HUES64 (cell line): ENCODE measurements at regions not wholly inside any gene's neighbourhood (a gene's known extent, or its start where the extent isn't known, plus 50 kb on each side); places are given as distances from the start of the nearest gene placed in this dataset.
"Not testable (repeated sequence)": the region's sequence is repeated elsewhere in the genome, so short reads cannot be mapped to it uniquely, and the experiment has no call there.

Experiments
- H3K27ac ChIP-seq: 2 replicates; pipeline ENCODE4 v1.7.0; 2013; ENCODE audit warnings: low read depth, low read length, inconsistent platforms
- H3K27me3 ChIP-seq: 2 replicates; pipeline ENCODE4 v1.6.1; 2013; ENCODE audit warnings: mild to moderate bottlenecking, low read length; ENCODE audit not compliant: insufficient read depth
- H3K36me3 ChIP-seq: 2 replicates; pipeline ENCODE4 v1.6.1; 2013; ENCODE audit warnings: mild to moderate bottlenecking, low read length; ENCODE audit not compliant: insufficient read depth
- H3K4me1 ChIP-seq: 2 replicates; pipeline ENCODE4 v1.6.1; 2013; ENCODE audit warnings: mild to moderate bottlenecking, low read length, moderate library complexity; ENCODE audit not compliant: insufficient read depth
- H3K4me3 ChIP-seq: 2 replicates; pipeline ENCODE4 v1.5.1; 2013; ENCODE audit warnings: mild to moderate bottlenecking, low read length, moderate library complexity
- H3K9ac ChIP-seq: 2 replicates; pipeline ENCODE4 v1.6.1; 2013; ENCODE audit warnings: mild to moderate bottlenecking, low read depth, low read length
- H3K9me3 ChIP-seq: 2 replicates; pipeline ENCODE4 v1.6.1; 2013; ENCODE audit warnings: low read depth, low read length; ENCODE audit not compliant: insufficient read depth
- WGBS: fragments of 150-250, 120-280 bp; methylation state at CpG from one replicate; pipeline ENCODE4 v1.1.7; 2013; ENCODE audit warnings: missing lambda C conversion rate; 5-methylcytosine and 5-hydroxymethylcytosine counted together

DNA sequence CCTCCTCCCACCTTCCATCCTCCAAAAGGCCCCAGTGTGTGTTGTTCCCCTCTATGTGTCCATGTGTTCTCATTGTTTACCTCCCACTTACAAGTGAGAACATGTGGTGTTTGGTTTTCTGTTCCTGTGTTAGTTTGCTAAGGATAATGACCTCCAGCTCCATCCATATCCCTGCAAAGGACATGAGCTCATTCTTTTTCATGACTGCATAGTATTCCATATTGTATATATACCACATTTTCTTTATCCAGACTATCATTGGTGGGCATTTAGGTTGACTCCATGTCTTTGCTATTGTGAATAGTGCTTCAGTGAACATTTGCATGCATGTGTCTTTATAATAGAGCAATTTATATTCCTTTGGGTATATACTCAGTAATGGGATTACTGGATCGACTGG is 333.0 kb downstream of the BTBD3 start:
- H3K36me3 ChIP-seq, H3K9me3 ChIP-seq, H3K27ac ChIP-seq, H3K9ac ChIP-seq, H3K27me3 ChIP-seq, H3K4me3 ChIP-seq: not testable (repeated sequence)
- H3K4me1 ChIP-seq = peaks cover 14% of the 10 kb centered on the region; the same call in 1 of the 2 replicates
- WGBS = 100% methylated on average over 1 of the region's 1 CpG

DNA sequence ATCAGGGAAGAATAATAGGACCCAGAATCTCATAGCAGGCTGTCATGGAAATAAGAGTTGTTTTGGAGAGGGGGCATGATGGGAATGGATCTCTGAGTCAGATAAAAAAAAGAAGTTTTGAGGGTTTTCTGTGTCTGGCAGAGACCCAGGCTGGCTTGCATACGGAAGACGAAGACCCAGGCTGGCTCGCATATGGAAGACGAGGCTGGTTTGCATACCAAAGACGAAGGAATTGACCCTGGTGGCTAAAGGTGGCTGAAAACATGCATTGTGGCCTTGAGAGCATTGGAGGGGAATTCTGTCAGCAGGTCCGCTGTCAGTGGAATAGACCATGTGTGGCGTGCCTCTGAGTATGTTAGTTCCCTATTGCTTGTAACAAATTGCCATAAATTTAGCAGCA is 335.1 kb downstream of the BTBD3 start:
- Histone ChIP-seq H3K27ac (no peak overlapping the region), H3K36me3 (no peaks in the 10 kb centered on the region), H3K9me3 (no peaks in the 10 kb centered on the region), H3K27me3 (no peaks in the 10 kb centered on the region), H3K9ac (no peak overlapping the region), H3K4me3 (no peak overlapping the region), H3K4me1 (peaks cover 9% of the 10 kb centered on the region; the same call in 1 of the 2 replicates)
- 18% methylated on average over 6 of the region's 7 CpGs for whole genome bisulfite sequencing

DNA sequence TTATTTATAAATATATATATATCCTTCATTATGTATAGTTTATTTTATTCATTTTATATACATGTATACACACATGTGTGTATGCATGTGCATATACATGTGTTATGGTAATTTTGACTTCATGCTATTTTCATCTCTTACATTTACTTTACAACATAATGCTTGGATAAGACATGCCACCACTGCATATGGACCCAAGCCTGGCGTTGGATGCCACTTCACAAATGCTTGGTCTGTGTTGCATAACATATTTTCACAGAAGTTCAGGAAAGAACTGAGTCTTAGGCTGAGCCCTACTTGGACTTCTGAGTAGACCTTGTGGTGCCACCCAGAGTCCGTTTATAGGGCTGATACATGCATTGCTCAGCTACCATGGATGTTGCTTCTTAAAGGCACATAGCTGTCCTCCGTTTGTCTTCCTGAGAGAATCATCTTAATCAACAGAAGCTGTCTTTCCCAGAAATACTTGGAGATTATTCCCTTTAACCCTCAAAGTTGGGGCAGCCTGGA is 337.8 kb downstream of the BTBD3 start:
- H3K36me3 ChIP-seq = no peaks in the 10 kb centered on the region
- no peak overlapping the region for H3K4me3 ChIP-seq
- no peaks in the 10 kb centered on the region for H3K9me3 ChIP-seq
- 94% methylated on average over 3 of the region's 3 CpGs for WGBS
- H3K27ac ChIP-seq = no peak overlapping the region
- H3K9ac ChIP-seq = no peak overlapping the region
- peaks cover 9% of the 10 kb centered on the region; the same call in 1 of the 2 replicates for H3K4me1 ChIP-seq
- no peaks in the 10 kb centered on the region for H3K27me3 ChIP-seq

DNA sequence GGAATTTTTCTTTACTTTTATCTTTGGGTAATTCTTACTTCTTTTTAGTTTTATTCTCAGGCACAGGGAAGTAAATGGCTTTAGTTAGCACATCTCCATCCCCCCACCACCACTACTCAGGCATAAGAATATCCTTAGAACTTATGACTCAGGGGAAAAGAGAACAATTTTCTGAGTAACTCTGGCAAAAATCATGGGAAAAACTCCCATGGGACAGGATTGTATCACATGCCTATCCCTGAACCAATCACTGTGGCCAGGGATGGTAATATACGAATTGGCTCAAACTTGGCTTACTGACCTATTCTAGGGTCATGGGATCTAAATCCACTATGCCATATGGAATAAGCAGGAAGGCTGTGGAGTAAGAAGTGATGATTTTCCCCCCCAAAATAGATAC is 339.1 kb downstream of the BTBD3 start:
- Histone ChIP-seq H3K9me3 (no peaks in the 10 kb centered on the region), H3K36me3 (no peaks in the 10 kb centered on the region), H3K4me3 (no peak overlapping the region), H3K4me1 (peaks cover 9% of the 10 kb centered on the region; the same call in 1 of the 2 replicates), H3K9ac (no peak overlapping the region), H3K27ac (no peak overlapping the region), H3K27me3 (no peaks in the 10 kb centered on the region)
- WGBS = 100% methylated on average over 1 of the region's 1 CpG

DNA sequence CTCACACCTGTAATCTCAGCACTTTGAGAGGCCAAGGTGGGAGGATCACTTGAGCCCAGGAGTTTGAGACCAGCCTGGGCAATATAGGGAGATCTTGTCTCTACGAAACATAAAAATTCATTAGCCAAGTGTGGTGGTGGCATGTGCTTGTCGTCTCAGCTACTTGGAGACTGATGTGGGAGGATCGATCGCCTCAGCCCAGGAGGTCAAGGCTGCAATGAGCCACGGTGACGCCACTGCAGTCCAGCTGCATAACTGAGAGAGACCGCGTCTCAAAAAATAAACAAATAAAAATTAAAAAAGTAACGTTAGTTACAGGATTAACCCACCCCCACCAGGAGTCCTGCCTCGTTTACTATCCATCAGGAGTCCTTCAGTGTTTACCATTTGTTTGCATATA is 345.1 kb downstream of the BTBD3 start:
- H3K9ac ChIP-seq = no peak overlapping the region
- no peak overlapping the region for H3K4me3 ChIP-seq
- no peaks in the 10 kb centered on the region for H3K9me3 ChIP-seq
- WGBS = 93% methylated on average over 10 of the region's 10 CpGs
- no peaks in the 10 kb centered on the region for H3K27me3 ChIP-seq
- H3K27ac ChIP-seq = no peak overlapping the region
- no peaks in the 10 kb centered on the region for H3K4me1 ChIP-seq
- H3K36me3 ChIP-seq = no peaks in the 10 kb centered on the region

DNA sequence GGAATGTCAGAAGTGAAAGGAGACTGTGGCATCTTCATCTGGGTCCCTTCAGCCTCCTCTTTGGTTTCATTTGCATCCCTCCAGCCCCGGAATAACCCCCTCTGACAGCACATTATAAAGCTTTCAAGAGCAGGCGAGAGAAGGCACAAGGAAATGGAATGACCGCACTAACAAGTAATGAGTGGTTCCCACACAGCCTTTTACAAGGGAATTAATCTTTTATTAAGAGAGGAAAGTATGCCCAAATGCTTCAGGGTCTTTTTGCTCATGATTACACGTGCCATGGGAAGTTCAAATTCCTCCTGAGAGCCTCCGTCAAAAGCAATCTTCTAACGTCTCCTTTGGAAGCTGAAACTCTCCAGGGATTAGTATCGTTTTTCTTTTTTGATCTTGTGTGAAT is 347.0 kb downstream of the BTBD3 start:
- Histone ChIP-seq H3K4me1 (no peaks in the 10 kb centered on the region), H3K27me3 (no peaks in the 10 kb centered on the region), H3K4me3 (no peak overlapping the region), H3K36me3 (no peaks in the 10 kb centered on the region), H3K9me3 (no peaks in the 10 kb centered on the region), H3K27ac (no peak overlapping the region), H3K9ac (no peak overlapping the region)
- WGBS = 94% methylated on average over 7 of the region's 7 CpGs

DNA sequence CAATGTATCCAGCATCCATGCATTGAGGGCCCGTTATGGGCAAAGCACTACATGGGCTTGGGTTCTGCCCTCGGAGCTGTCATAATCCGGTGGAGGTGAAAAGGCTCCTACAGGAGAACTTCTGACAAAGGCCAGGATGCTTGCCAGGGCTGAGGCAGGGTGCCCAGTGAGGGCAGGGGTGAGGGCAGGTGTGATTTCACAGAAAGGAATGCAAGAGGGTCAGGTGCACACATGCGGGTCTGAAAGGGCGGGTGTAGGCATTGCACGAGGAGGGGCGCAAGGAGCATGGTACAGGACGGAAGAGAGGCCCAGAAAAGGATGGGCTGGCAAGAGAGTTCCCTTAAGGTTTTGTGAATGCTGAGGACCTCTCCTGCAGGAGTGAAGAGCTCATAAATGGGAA is 348.0 kb downstream of the BTBD3 start:
- Histone ChIP-seq H3K36me3 (no peaks in the 10 kb centered on the region), H3K27me3 (no peaks in the 10 kb centered on the region), H3K27ac (no peak overlapping the region), H3K4me3 (no peak overlapping the region), H3K9me3 (no peaks in the 10 kb centered on the region), H3K9ac (no peak overlapping the region), H3K4me1 (no peaks in the 10 kb centered on the region)
- WGBS = 95% methylated on average over 8 of the region's 8 CpGs

DNA sequence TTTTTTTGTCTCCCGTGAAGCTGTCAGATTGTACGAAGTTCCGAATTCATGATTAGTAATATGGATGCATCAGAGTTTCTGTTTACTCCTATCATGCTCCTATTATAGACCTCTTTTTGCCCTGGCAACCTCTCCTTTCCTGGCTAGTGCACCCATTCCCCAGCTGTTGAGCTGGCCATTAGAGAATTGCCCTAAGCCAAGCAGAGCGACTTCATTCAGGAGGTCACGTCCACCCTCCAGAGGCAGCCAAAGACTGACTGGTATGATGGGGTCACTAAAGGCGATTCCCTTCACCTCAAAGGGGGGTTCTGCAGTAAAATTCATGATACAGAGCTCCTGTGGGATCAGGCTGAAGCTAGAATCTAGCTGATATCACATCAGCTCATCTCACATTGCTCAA is 351.9 kb downstream of the BTBD3 start:
- no peaks in the 10 kb centered on the region for H3K27me3 ChIP-seq
- no peak overlapping the region for H3K27ac ChIP-seq
- H3K9ac ChIP-seq = no peak overlapping the region
- no peaks in the 10 kb centered on the region for H3K9me3 ChIP-seq
- 93% methylated on average over 4 of the region's 6 CpGs for WGBS
- no peak overlapping the region for H3K4me3 ChIP-seq
- H3K36me3 ChIP-seq = no peaks in the 10 kb centered on the region
- H3K4me1 ChIP-seq = no peaks in the 10 kb centered on the region

DNA sequence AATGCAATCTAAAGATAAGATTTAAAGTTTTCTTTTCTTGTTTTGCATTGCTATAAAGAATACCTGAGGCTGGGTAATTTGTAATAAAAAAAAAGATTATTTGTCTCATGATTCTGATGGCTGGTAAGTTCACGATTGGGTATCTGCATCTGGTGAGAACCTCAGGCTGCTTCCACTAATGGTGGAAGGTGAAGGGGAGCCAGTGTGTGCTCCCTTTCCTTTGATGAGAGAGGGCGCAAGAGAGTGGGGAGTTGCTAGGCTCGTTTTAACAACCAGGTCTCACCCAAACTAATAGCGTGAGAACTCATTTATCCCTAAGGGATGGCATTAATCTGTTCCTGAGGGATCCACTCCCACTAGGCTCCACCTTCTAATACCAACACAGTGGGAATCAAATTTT is 353.2 kb downstream of the BTBD3 start:
- no peak overlapping the region for H3K9ac ChIP-seq
- H3K9me3 ChIP-seq = no peaks in the 10 kb centered on the region
- H3K27ac ChIP-seq = no peak overlapping the region
- no peaks in the 10 kb centered on the region for H3K4me1 ChIP-seq
- H3K27me3 ChIP-seq = no peaks in the 10 kb centered on the region
- 93% methylated on average over 3 of the region's 4 CpGs for WGBS
- no peak overlapping the region for H3K4me3 ChIP-seq
- no peaks in the 10 kb centered on the region for H3K36me3 ChIP-seq

DNA sequence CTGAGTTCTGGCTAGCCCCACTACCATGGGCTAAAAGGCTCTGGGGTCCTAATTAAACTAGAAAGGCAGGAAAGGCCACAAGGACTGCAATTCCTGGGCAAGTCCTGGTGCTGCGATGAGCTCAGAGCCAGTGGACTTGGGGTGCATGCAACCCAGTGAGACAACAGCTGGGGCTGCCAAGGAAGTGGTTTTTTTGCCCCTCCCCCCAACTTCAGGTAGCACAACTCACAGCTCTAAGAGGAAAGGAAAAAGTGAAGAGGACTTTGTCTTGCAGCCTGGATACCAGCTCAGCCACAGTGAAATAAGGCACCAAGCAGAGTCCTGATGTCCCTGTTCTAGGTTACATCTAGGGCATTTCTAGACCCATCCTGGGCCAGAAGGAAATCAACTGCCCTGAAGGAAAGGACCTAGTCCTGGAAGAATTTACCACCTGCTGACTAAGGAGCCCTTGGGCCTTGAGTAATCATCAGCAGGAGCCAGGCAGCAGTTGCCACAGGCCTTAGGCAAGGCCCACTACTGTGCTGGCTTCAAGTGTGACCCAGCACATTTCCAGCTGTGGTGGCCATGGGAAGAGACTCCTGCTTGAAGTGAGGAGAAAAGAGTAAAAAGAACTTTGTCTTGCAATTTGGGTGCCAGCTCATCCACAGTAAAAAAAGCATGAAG is 358.4 kb downstream of the BTBD3 start:
- H3K4me3 ChIP-seq = no peak overlapping the region

DNA sequence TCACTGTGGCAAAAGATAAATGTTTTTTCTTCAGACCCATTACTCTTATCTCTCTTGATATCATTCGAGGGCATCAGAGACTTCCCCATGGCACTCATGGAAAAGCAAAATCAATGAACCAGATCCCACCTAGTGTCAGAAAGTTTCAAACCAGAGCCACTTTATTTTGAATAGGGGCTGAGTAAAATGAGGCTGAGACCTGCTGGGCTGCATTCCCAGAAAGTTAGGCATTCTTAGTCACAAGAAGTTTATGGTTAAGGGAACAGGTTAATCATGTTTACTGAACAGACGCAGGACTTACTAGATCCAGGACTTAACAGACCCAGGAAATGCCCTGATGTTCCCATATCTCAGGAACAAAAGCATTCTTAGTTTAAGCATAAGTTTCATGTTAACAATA is 369.9 kb downstream of the BTBD3 start:
- 89% methylated on average over 2 of the region's 2 CpGs for WGBS
- H3K27me3 ChIP-seq = no peaks in the 10 kb centered on the region
- no peak overlapping the region for H3K27ac ChIP-seq
- H3K36me3 ChIP-seq = no peaks in the 10 kb centered on the region
- no peak overlapping the region for H3K9ac ChIP-seq
- no peak overlapping the region for H3K4me3 ChIP-seq
- peaks cover 5% of the 10 kb centered on the region; the same call in 1 of the 2 replicates for H3K4me1 ChIP-seq
- 0 out of 2 replicates have a peak, but pooled peaks cover under 1% of the 10 kb centered on the region for H3K9me3 ChIP-seq

More for the DNA sequence above, 358.4 kb downstream of the BTBD3 start:
- H3K27ac ChIP-seq = no peak overlapping the region
- H3K4me1 ChIP-seq = no peaks in the 10 kb centered on the region
- no peaks in the 10 kb centered on the region for H3K9me3 ChIP-seq
- H3K9ac ChIP-seq = no peak overlapping the region
- 94% methylated on average over 1 of the region's 1 CpG for WGBS
- H3K36me3 ChIP-seq = no peaks in the 10 kb centered on the region
- no peaks in the 10 kb centered on the region for H3K27me3 ChIP-seq

DNA sequence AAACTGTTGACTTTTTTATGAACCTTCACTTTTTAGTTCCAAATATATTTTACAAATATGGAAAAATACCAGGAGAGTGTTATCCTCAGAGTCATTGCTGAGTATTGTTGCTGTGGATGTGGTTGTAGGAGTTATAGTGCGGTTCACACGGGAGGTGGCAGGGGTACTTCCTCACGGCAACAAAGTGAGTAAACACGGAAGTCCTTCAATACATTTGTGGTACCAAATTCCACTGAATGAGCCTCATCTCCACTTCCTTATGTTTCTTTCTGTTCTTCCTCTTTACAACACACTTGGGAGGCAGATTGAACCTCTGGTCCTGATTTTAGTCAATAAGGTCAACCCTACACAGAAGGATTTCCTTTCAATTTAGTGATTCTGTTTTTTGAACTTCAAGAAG is 371.8 kb downstream of the BTBD3 start:
- no peak overlapping the region for H3K27ac ChIP-seq
- H3K36me3 ChIP-seq = no peaks in the 10 kb centered on the region
- H3K27me3 ChIP-seq = no peaks in the 10 kb centered on the region
- no peak overlapping the region for H3K9ac ChIP-seq
- peaks cover 5% of the 10 kb centered on the region; the same call in 1 of the 2 replicates for H3K4me1 ChIP-seq
- WGBS = 98% methylated on average over 4 of the region's 4 CpGs
- no peak overlapping the region for H3K4me3 ChIP-seq
- H3K9me3 ChIP-seq = 0 out of 2 replicates have a peak, but pooled peaks cover 3% of the 10 kb centered on the region
